ENCODE measurements at regions not wholly inside any gene's neighbourhood (a gene's known extent, or its start where the extent isn't known, plus 50 kb on each side); places are given as distances from the start of the nearest gene placed in this dataset.

DNA sequence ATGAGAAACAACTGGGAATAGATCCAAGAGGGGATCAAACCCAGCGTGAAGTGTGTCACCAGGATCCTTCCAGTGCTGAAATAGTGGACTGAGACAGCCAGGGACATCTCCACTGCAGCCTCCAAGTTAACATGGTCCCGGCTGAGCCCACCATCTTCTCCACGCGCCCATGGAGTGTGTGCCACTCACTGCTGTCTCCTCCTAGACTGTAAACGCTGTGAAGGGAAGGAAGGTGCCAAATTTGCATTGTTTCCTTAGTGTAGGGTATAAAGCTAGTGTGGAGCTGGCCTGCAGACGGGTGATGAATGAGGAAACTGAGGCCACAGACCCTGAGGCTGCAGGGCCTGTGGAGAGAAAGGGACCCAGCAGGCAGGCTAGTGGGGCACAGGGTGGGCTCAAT, 183.6 kb downstream of the FOXD2 start:
- Mint-ChIP-seq H3K27ac (ENCODE audit: unreplicated experiment) (no peak overlapping the region), H3K27me3 (ENCODE audit: unreplicated experiment) (peaks cover 7% of the 10 kb centered on the region), H3K36me3 (ENCODE audit: unreplicated experiment) (no peaks in the 10 kb centered on the region), H3K9me3 (ENCODE audit: unreplicated experiment) (no peaks in the 10 kb centered on the region), H3K4me3 (ENCODE audit: unreplicated experiment) (no peak overlapping the region), H3K4me1 (ENCODE audit: unreplicated experiment) (no peaks in the 10 kb centered on the region)
- peak; percentile 73 for DNase-seq (ENCODE audit: extremely low spot score, unreplicated experiment)
- TF ChIP-seq, protein P1, sequence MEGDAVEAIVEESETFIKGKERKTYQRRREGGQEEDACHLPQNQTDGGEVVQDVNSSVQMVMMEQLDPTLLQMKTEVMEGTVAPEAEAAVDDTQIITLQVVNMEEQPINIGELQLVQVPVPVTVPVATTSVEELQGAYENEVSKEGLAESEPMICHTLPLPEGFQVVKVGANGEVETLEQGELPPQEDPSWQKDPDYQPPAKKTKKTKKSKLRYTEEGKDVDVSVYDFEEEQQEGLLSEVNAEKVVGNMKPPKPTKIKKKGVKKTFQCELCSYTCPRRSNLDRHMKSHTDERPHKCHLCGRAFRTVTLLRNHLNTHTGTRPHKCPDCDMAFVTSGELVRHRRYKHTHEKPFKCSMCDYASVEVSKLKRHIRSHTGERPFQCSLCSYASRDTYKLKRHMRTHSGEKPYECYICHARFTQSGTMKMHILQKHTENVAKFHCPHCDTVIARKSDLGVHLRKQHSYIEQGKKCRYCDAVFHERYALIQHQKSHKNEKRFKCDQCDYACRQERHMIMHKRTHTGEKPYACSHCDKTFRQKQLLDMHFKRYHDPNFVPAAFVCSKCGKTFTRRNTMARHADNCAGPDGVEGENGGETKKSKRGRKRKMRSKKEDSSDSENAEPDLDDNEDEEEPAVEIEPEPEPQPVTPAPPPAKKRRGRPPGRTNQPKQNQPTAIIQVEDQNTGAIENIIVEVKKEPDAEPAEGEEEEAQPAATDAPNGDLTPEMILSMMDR (IDR thresholded peaks at IDR 0.05): no peak

DNA sequence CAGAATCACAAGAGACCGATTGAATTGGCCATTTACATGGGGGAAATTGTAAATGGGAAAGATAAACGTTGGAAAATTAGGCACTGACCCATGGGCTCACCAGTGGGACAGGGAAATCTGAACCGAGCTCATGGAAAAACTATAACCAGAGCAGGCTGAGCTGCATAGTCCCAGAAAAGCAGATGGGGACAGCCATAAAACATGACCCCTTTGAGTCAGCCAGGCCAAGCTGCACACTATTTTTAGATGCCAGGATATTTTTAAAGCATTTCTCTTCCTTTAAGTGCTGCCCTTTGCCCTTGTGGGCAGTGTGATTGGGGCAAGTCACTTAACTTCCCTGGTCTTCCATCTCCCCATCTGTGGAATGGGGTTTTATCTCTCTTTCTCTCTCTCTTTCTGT, 184.1 kb downstream of the FOXD2 start:
- no peak for DNase-seq (ENCODE audit: extremely low spot score, unreplicated experiment)
- no peak overlapping the region for H3K27ac Mint-ChIP-seq (ENCODE audit: unreplicated experiment)
- TF ChIP-seq, protein P1 (IDR thresholded peaks at IDR 0.05): no peak
- H3K9me3 Mint-ChIP-seq (ENCODE audit: unreplicated experiment): no peaks in the 10 kb centered on the region
- H3K4me1 Mint-ChIP-seq (ENCODE audit: unreplicated experiment): no peaks in the 10 kb centered on the region
- H3K27me3 Mint-ChIP-seq (ENCODE audit: unreplicated experiment): peaks cover 7% of the 10 kb centered on the region
- no peak overlapping the region for H3K4me3 Mint-ChIP-seq (ENCODE audit: unreplicated experiment)
- H3K36me3 Mint-ChIP-seq (ENCODE audit: unreplicated experiment): no peaks in the 10 kb centered on the region

DNA sequence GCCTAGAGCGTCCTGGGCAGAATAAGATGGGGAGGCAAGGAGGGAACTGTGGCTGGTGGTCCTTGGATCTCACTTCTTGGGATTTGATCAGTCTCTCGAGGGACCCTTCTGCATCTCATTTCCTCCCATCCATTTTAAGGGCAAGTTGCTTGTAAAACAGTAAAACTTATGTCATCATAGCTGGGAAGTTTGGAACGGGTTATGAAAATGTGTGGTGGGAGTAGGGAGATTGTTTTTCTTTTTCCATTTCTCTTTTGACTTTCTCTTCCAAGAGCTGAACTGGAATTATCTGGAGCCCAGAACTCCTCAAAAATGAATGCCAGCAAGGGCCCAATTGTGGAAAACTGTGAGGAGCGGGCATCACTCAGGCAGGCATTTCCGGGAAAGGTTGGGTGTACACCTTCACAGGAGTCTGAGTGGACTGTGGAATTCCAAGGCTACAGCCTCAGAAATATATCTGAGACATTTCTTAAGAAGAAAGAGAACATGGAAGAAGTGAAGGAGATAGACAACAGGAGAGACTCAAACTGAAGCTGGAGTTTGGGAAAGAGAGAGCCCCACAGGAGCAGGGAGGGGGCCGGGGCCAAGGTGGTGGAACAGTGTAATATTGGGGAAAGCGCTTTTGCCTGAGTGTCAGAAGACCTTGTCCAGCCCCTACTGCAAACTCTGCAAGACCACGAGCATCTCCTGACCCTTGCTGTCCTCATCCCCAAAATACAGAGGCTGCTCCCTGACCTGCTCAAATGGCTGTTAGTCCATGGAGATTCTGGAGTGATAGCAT, 185.1 kb downstream of the FOXD2 start:
- TF ChIP-seq, protein P1 (IDR thresholded peaks at IDR 0.05): no peak
- H3K27me3 Mint-ChIP-seq (ENCODE audit: unreplicated experiment): peaks cover 9% of the 10 kb centered on the region
- H3K4me3 Mint-ChIP-seq (ENCODE audit: unreplicated experiment): no peak overlapping the region
- H3K27ac Mint-ChIP-seq (ENCODE audit: unreplicated experiment): no peak overlapping the region
- no peaks in the 10 kb centered on the region for H3K4me1 Mint-ChIP-seq (ENCODE audit: unreplicated experiment)
- H3K9me3 Mint-ChIP-seq (ENCODE audit: unreplicated experiment): no peaks in the 10 kb centered on the region
- no peaks in the 10 kb centered on the region for H3K36me3 Mint-ChIP-seq (ENCODE audit: unreplicated experiment)
- DNase-seq (ENCODE audit: extremely low spot score, unreplicated experiment): peak; percentile 56

DNA sequence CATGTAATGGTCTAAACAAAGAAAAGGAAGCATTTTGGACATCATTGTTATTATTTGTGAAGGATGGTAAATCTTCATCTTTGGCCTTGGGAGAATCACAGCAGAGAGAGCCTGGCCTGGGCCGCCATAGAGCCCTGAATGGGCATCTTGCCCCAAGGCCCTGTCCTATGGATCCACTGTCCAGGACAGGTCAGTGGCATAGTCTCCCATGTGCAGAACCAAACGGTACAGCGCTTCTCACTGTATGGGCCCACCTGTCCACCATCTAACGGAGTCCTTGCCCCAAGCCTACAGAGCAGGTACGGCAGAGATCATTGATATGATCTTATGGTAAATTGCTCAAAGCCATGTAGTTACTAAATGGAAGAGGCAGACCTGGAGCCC, 185.7 kb downstream of the FOXD2 start:
- DNase-seq (ENCODE audit: extremely low spot score, unreplicated experiment): peak; percentile 63
- Mint-ChIP-seq H3K27ac (ENCODE audit: unreplicated experiment) (no peak overlapping the region), H3K4me3 (ENCODE audit: unreplicated experiment) (no peak overlapping the region), H3K9me3 (ENCODE audit: unreplicated experiment) (no peaks in the 10 kb centered on the region), H3K36me3 (ENCODE audit: unreplicated experiment) (no peaks in the 10 kb centered on the region), H3K4me1 (ENCODE audit: unreplicated experiment) (no peaks in the 10 kb centered on the region), H3K27me3 (ENCODE audit: unreplicated experiment) (peaks cover 9% of the 10 kb centered on the region)
- TF ChIP-seq, protein P1 (IDR thresholded peaks at IDR 0.05): no peak

DNA sequence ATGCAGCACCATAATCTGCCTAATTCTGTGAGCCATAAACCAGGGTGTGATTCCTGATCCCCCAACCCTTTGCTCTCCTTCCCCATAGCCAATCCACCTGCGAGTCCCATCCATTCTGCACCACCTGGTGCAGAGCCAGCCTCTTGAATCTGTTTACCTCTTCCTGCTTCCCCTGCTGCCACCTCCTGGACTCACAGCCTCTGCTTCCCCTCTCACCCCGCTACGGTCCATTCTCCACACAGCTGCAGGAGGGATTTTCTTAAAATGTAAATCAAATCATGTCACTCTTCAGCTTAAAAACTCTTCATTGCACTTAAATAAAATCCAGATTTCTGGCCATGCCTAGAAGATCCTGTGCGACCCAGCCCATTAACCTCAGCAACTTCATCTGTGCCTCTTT, 186.7 kb downstream of the FOXD2 start:
- TF ChIP-seq, protein P1 (IDR thresholded peaks at IDR 0.05): peak; percentile 20
- DNase-seq (ENCODE audit: extremely low spot score, unreplicated experiment): peak; percentile 42
- Mint-ChIP-seq H3K4me1 (ENCODE audit: unreplicated experiment) (no peaks in the 10 kb centered on the region), H3K27me3 (ENCODE audit: unreplicated experiment) (peaks cover 9% of the 10 kb centered on the region), H3K9me3 (ENCODE audit: unreplicated experiment) (no peaks in the 10 kb centered on the region), H3K4me3 (ENCODE audit: unreplicated experiment) (no peak overlapping the region), H3K27ac (ENCODE audit: unreplicated experiment) (no peak overlapping the region), H3K36me3 (ENCODE audit: unreplicated experiment) (no peaks in the 10 kb centered on the region)
